ENCODE measurements at regions not wholly inside any gene's neighbourhood (a gene's known extent, or its start where the extent isn't known, plus 50 kb on each side); places are given as distances from the start of the nearest gene placed in this dataset.

DNA sequence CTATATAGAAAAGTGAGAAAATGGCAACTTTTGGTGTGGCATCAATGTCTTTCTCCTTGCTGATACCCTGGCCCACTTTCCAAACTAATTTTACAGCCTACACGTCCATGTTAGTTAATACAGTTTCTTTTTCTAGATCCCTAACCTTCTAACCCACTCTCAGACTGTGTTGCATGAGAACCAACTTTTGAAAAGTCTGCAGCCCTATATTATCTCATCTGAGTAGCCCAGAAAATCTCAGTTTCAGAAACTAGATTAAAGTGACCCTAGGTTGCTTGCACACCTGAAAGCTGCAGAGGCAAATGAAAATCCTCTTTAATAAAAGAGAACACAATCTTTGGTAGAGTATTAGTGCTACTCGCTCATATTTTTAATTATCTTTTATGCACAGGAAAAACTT, 371.6 kb upstream of the EMCN start:
- no peak for DNase-seq
- BruUV-seq (replicated peaks) = no TSS peak
- ATAC-seq = no peak
- POLR2A ChIA-PET (ENCODE audit: unreplicated experiment) = no interaction called here
- Histone ChIP-seq H3K4me1 (ENCODE audit: insufficient read depth, low read length) (no peaks in the 10 kb centered on the region), H3K9me2 (replicated peaks; ENCODE audit: low read length) (no peaks in the 10 kb centered on the region), H3K79me2 (ENCODE audit: low read length) (no peaks in the 10 kb centered on the region), H3F3A (ENCODE audit: low read length, unreplicated experiment) (no peaks in the 10 kb centered on the region), H4K20me1 (ENCODE audit: low read length) (no peaks in the 10 kb centered on the region), H3K27me3 (ENCODE audit: low read length) (no peaks in the 10 kb centered on the region), H2AFZ (ENCODE audit: low read length) (no peak overlapping the region), H3K4me2 (ENCODE audit: low read length) (no peak overlapping the region), H3K9me3 (ENCODE audit: low read length) (no peaks in the 10 kb centered on the region), H3K4me3 (ENCODE audit: low read length) (no peak overlapping the region), H3K9ac (ENCODE audit: low read length) (no peak overlapping the region), H3K27ac (ENCODE audit: low read length) (no peak overlapping the region), H3K36me3 (ENCODE audit: low read depth, low read length) (no peaks in the 10 kb centered on the region)
- CTCF ChIA-PET = no interaction called here
- intact Hi-C loops (cut with micrococcal nuclease) = no loop called here
- TF ChIP-seq, protein P1, sequence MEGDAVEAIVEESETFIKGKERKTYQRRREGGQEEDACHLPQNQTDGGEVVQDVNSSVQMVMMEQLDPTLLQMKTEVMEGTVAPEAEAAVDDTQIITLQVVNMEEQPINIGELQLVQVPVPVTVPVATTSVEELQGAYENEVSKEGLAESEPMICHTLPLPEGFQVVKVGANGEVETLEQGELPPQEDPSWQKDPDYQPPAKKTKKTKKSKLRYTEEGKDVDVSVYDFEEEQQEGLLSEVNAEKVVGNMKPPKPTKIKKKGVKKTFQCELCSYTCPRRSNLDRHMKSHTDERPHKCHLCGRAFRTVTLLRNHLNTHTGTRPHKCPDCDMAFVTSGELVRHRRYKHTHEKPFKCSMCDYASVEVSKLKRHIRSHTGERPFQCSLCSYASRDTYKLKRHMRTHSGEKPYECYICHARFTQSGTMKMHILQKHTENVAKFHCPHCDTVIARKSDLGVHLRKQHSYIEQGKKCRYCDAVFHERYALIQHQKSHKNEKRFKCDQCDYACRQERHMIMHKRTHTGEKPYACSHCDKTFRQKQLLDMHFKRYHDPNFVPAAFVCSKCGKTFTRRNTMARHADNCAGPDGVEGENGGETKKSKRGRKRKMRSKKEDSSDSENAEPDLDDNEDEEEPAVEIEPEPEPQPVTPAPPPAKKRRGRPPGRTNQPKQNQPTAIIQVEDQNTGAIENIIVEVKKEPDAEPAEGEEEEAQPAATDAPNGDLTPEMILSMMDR (conservative IDR thresholded peaks at IDR 0.05; ENCODE audit: low read depth, low read length) = no peak
- TF ChIP-seq EZH2phosphoT487 (IDR thresholded peaks at IDR 0.05; ENCODE audit: borderline replicate concordance, low read length) = no peak
- no peak for TF ChIP-seq EZH2 (IDR thresholded peaks at IDR 0.05; ENCODE audit: low read length, unreplicated experiment)

- H3K4me1 ChIP-seq (ENCODE audit: insufficient read depth, low read length) = no peaks in the 10 kb centered on the region
- H3K27ac ChIP-seq (ENCODE audit: low read length) = no peak overlapping the region
- H3K79me2 ChIP-seq (ENCODE audit: low read length) = no peaks in the 10 kb centered on the region
- H3K9me3 ChIP-seq (ENCODE audit: low read length) = no peaks in the 10 kb centered on the region
- ChIA-PET CTCF (no interaction called here), POLR2A (ENCODE audit: unreplicated experiment) (no interaction called here)
- no peaks in the 10 kb centered on the region for H3F3A ChIP-seq (ENCODE audit: low read length, unreplicated experiment)
- H3K4me2 ChIP-seq (ENCODE audit: low read length) = no peak overlapping the region
- TF ChIP-seq EZH2phosphoT487 (IDR thresholded peaks at IDR 0.05; ENCODE audit: borderline replicate concordance, low read length) (no peak), EZH2 (IDR thresholded peaks at IDR 0.05; ENCODE audit: low read length, unreplicated experiment) (no peak)
- TF ChIP-seq, protein P1 (conservative IDR thresholded peaks at IDR 0.05; ENCODE audit: low read depth, low read length) = no peak
- no peaks in the 10 kb centered on the region for H4K20me1 ChIP-seq (ENCODE audit: low read length)
- H3K9ac ChIP-seq (ENCODE audit: low read length) = no peak overlapping the region
- no peak for DNase-seq
- intact Hi-C loops (cut with micrococcal nuclease) = no loop called here
- no peaks in the 10 kb centered on the region for H3K9me2 ChIP-seq (replicated peaks; ENCODE audit: low read length)
- no TSS peak for BruUV-seq (replicated peaks)
- no peak overlapping the region for H3K4me3 ChIP-seq (ENCODE audit: low read length)
- no peak overlapping the region for H2AFZ ChIP-seq (ENCODE audit: low read length)
- no peaks in the 10 kb centered on the region for H3K27me3 ChIP-seq (ENCODE audit: low read length)
- no peak for ATAC-seq
- no peaks in the 10 kb centered on the region for H3K36me3 ChIP-seq (ENCODE audit: low read depth, low read length)
These were observed 364.8 kb upstream of the EMCN start for GRCh38 chr4:100882661-100883060.

DNA sequence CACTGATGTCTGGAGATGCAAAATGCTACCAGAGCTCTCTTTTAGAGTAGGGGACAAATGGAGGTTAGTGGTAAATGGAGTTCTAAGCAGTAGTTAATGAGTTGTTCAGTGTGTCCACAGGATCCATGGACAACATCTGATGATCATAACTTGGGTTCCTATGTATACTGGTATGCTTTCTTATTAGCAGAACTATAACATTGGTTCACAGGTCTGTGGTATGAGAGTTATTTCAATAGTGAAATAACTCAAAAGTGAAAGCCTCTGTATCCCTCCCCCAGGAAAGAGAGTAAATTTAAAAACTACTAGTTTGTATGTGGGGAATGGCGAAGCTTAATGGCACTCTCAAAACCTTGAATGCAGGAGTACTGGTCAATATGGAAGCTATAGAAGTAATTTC, 363.5 kb upstream of the EMCN start:
- Histone ChIP-seq H4K20me1 (ENCODE audit: low read length) (no peaks in the 10 kb centered on the region), H3K4me3 (ENCODE audit: low read length) (no peak overlapping the region), H3K9me3 (ENCODE audit: low read length) (no peaks in the 10 kb centered on the region), H3K27ac (ENCODE audit: low read length) (no peak overlapping the region), H3F3A (ENCODE audit: low read length, unreplicated experiment) (no peaks in the 10 kb centered on the region), H3K9me2 (replicated peaks; ENCODE audit: low read length) (no peaks in the 10 kb centered on the region), H3K36me3 (ENCODE audit: low read depth, low read length) (no peaks in the 10 kb centered on the region), H3K9ac (ENCODE audit: low read length) (no peak overlapping the region), H3K79me2 (ENCODE audit: low read length) (no peaks in the 10 kb centered on the region), H2AFZ (ENCODE audit: low read length) (no peak overlapping the region), H3K4me1 (ENCODE audit: insufficient read depth, low read length) (no peaks in the 10 kb centered on the region), H3K4me2 (ENCODE audit: low read length) (no peak overlapping the region), H3K27me3 (ENCODE audit: low read length) (no peaks in the 10 kb centered on the region)
- no peak for ATAC-seq
- no TSS peak for BruUV-seq (replicated peaks)
- TF ChIP-seq EZH2 (IDR thresholded peaks at IDR 0.05; ENCODE audit: low read length, unreplicated experiment) = no peak
- TF ChIP-seq, protein P1 (conservative IDR thresholded peaks at IDR 0.05; ENCODE audit: low read depth, low read length) = no peak
- no peak for TF ChIP-seq EZH2phosphoT487 (IDR thresholded peaks at IDR 0.05; ENCODE audit: borderline replicate concordance, low read length)
- POLR2A ChIA-PET (ENCODE audit: unreplicated experiment) = no interaction called here
- CTCF ChIA-PET = interaction anchor here (0.6 kb wide), 1 partner anchor 64 kb away, joined by 3 read pairs; no protein-coding TSS in a partner anchor
- intact Hi-C loops (cut with micrococcal nuclease) = no loop called here
- DNase-seq = no peak
